K562 (cell line): ENCODE measurements at regions not wholly inside any gene's neighbourhood (a gene's known extent, or its start where the extent isn't known, plus 50 kb on each side); places are given as distances from the start of the nearest gene placed in this dataset.

Experiments
- CREM ChIP-seq: IDR thresholded peaks from 2 replicates; pipeline ENCODE4 v1.6.1; 2014; ENCODE audit warnings: antibody characterized with exemption, low read depth
- TCF7L2 ChIP-seq: fragments of 150-350 bp; IDR thresholded peaks from 2 replicates; pipeline ENCODE4 v1.6.1; 2016; ENCODE audit warnings: low read depth, mild to moderate bottlenecking, low read length, moderate library complexity
- TEAD4 ChIP-seq, 2 experiments: sonication (generic) in 1 of 2; formaldehyde crosslinking in 1 of 2; IDR thresholded peaks; 2 replicates each; pipeline versions ENCODE4 v1.6.1 to v1.8.0; 2012 to 2022; ENCODE audit warnings: borderline replicate concordance in 1 of 2, inconsistent platforms in 1 of 2, low read length in 1 of 2, mild to moderate bottlenecking in 1 of 2, missing genetic modification reagents in 1 of 2
- TSC22D4 ChIP-seq: fragments of 450-650 bp; IDR thresholded peaks from 2 replicates; pipeline ENCODE4 v1.6.1; 2016; ENCODE audit warnings: missing genetic modification characterization, missing biosample characterization, control low read depth
- TF ChIP-seq, protein P1 (sequence below), 3 experiments: IDR thresholded peaks in 2 of 3; conservative IDR thresholded peaks in 1 of 3; 2 replicates each; pipeline ENCODE4 v1.5.1; 2011 to 2012; ENCODE audit warnings: low read length in 3 of 3, mild to moderate bottlenecking in 3 of 3, control low read depth in 2 of 3, improper control_type of control experiment in 1 of 3, inconsistent platforms in 1 of 3, low read depth in 1 of 3, mixed read lengths in 1 of 3, moderate library complexity in 1 of 3; ENCODE audit not compliant: insufficient read depth in 2 of 3

DNA sequence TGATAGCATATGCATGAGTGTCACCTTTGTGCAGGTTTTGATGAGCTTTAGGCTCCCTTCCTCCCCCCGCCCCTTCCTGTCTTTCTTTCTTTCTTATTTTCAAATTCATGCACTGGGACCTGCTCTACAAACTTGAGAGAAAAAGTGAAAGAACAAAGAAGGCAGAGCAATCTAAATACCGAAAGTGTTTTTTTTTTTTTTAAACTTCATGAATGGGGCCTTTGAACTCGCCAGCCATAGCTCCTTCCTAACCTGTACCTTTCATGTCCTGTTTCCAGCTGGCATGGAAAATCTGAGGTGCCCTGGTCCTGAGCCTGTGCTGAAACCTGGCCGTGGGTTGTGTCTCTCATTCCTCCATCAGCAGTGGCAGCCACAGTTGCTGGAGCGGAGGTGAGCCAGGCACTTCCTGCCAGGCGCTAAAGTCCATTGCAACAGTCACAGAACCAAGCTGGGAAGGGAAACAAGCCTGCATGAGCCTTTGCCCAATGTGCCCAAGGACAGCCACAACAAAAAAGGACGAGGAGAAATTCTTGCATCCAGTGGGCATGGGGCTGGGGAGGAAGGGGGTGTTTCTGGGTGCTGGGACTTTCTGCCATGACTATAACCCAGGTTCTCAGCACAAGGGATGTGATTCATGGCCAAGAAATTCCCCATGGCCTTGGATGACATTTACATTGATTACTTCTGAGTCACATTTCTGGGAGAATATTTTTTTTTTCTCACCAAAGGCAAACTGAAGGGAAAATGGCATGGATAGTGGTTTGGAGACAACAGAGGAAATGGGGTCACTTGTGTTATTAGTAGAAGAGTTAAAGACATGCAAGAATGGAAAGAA, 102.7 kb downstream of the TMEM30B start:
- TF ChIP-seq TSC22D4 (tag) (no peak), TCF7L2 (no peak), TEAD4 (IDR thresholded peaks at IDR 0.05; ENCODE audit: low read length) (no peak), TEAD4 (CRISPR knock-in tag; IDR thresholded peaks at IDR 0.05; ENCODE audit: borderline replicate concordance) (no peak), CREM (no peak)
- TF ChIP-seq, protein P1, sequence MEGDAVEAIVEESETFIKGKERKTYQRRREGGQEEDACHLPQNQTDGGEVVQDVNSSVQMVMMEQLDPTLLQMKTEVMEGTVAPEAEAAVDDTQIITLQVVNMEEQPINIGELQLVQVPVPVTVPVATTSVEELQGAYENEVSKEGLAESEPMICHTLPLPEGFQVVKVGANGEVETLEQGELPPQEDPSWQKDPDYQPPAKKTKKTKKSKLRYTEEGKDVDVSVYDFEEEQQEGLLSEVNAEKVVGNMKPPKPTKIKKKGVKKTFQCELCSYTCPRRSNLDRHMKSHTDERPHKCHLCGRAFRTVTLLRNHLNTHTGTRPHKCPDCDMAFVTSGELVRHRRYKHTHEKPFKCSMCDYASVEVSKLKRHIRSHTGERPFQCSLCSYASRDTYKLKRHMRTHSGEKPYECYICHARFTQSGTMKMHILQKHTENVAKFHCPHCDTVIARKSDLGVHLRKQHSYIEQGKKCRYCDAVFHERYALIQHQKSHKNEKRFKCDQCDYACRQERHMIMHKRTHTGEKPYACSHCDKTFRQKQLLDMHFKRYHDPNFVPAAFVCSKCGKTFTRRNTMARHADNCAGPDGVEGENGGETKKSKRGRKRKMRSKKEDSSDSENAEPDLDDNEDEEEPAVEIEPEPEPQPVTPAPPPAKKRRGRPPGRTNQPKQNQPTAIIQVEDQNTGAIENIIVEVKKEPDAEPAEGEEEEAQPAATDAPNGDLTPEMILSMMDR (IDR thresholded peaks at IDR 0.05 in 2 of 3, conservative IDR thresholded peaks at IDR 0.05 in 1 of 3; ENCODE audit: insufficient read depth in 2 of 3, low read depth in 1 of 3, low read length in 3 of 3) = no peak
